ENCODE measurements at regions not wholly inside any gene's neighbourhood (a gene's known extent, or its start where the extent isn't known, plus 50 kb on each side); places are given as distances from the start of the nearest gene placed in this dataset.

DNA sequence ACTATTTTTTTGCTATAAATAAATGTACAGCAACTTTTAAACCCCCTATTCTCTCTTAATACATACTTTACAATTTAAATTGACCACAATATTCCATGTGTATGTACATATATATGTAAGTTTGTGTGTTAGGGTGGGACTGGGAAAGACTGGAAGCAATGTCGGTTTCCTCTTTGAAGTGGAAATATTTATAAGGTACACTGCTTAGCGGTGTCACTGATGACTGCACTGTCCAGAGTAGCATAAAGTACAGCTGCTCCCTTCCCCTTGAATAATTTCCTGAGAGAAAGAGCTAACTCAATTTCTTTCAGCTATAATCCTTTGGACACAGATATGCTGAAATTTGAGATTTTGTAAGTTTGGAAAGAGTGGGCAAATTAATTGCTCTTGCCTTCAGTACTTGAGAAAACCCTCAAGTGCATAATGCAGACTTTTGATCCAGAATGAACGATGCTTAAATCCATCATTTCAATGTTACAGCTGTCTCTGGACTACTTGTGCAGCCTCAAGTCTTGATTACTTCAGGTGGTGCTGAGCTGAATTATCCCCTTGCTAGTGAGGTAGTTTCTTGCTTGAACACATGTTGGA lies 267.0 kb upstream of the CFAP20DC start:
- H3K9me3 ChIP-seq (ENCODE audit: low read depth) = no peaks in the 10 kb centered on the region
- H2AFZ ChIP-seq = no peak overlapping the region
- H3K27ac ChIP-seq = no peak overlapping the region
- no peaks in the 10 kb centered on the region for H3K4me1 ChIP-seq (ENCODE audit: insufficient read depth)
- H3K79me2 ChIP-seq = no peaks in the 10 kb centered on the region
- H3K4me2 ChIP-seq = no peak overlapping the region
- TF ChIP-seq, protein P1, sequence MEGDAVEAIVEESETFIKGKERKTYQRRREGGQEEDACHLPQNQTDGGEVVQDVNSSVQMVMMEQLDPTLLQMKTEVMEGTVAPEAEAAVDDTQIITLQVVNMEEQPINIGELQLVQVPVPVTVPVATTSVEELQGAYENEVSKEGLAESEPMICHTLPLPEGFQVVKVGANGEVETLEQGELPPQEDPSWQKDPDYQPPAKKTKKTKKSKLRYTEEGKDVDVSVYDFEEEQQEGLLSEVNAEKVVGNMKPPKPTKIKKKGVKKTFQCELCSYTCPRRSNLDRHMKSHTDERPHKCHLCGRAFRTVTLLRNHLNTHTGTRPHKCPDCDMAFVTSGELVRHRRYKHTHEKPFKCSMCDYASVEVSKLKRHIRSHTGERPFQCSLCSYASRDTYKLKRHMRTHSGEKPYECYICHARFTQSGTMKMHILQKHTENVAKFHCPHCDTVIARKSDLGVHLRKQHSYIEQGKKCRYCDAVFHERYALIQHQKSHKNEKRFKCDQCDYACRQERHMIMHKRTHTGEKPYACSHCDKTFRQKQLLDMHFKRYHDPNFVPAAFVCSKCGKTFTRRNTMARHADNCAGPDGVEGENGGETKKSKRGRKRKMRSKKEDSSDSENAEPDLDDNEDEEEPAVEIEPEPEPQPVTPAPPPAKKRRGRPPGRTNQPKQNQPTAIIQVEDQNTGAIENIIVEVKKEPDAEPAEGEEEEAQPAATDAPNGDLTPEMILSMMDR (IDR thresholded peaks at IDR 0.05; ENCODE audit: poor library complexity) = no peak
- TF ChIP-seq EZH2phosphoT487 (IDR thresholded peaks at IDR 0.05; ENCODE audit: low read depth, severe bottlenecking, unreplicated experiment) (no peak), EZH2 (IDR thresholded peaks at IDR 0.05; ENCODE audit: borderline replicate concordance) (no peak)
- WGBS (ENCODE audit: low lambda C conversion rate, missing lambda C conversion rate) = 58% methylated on average over 3 of the region's 3 CpGs
- no peaks in the 10 kb centered on the region for H4K20me1 ChIP-seq (ENCODE audit: insufficient read depth, poor library complexity, severe bottlenecking)
- H3K9me2 ChIP-seq (replicated peaks; ENCODE audit: insufficient read depth) = no peaks in the 10 kb centered on the region
- no peaks in the 10 kb centered on the region for H3K27me3 ChIP-seq
- H3K36me3 ChIP-seq (replicated peaks; ENCODE audit: insufficient read depth, low read depth) = no peaks in the 10 kb centered on the region
- DNase-seq (ENCODE audit: low spot score) = no peak
- no peak overlapping the region for H3K4me3 ChIP-seq

- no peak overlapping the region for H3K4me3 ChIP-seq
- no peak overlapping the region for H3K4me2 ChIP-seq
- no peaks in the 10 kb centered on the region for H3K9me3 ChIP-seq (ENCODE audit: low read depth)
- H2AFZ ChIP-seq = no peak overlapping the region
- H3K4me1 ChIP-seq (ENCODE audit: insufficient read depth) = no peaks in the 10 kb centered on the region
- no peaks in the 10 kb centered on the region for H3K79me2 ChIP-seq
- peak; percentile 60 for DNase-seq (ENCODE audit: low spot score)
- H3K27me3 ChIP-seq = no peaks in the 10 kb centered on the region
- no peak overlapping the region for H3K27ac ChIP-seq
- no peak for TF ChIP-seq EZH2 (IDR thresholded peaks at IDR 0.05; ENCODE audit: borderline replicate concordance)
- TF ChIP-seq, protein P1 (IDR thresholded peaks at IDR 0.05; ENCODE audit: poor library complexity) = peak; percentile 47
- 81% methylated on average over 2 of the region's 2 CpGs for WGBS (ENCODE audit: low lambda C conversion rate, missing lambda C conversion rate)
- no peaks in the 10 kb centered on the region for H4K20me1 ChIP-seq (ENCODE audit: insufficient read depth, poor library complexity, severe bottlenecking)
- no peaks in the 10 kb centered on the region for H3K36me3 ChIP-seq (replicated peaks; ENCODE audit: insufficient read depth, low read depth)
- no peaks in the 10 kb centered on the region for H3K9me2 ChIP-seq (replicated peaks; ENCODE audit: insufficient read depth)
Measured at GRCh38 chr3:59313365-59313764, 263.5 kb upstream of the CFAP20DC start.

GRCh38 chr3:59311231-59311630 lies 261.4 kb upstream of the CFAP20DC start:
- 57% methylated on average over 3 of the region's 3 CpGs for WGBS (ENCODE audit: low lambda C conversion rate, missing lambda C conversion rate)
- H3K4me2 ChIP-seq = peak overlapping the region; percentile 9
- no peaks in the 10 kb centered on the region for H4K20me1 ChIP-seq (ENCODE audit: insufficient read depth, poor library complexity, severe bottlenecking)
- no peaks in the 10 kb centered on the region for H3K79me2 ChIP-seq
- DNase-seq (ENCODE audit: low spot score) = no peak
- H3K9me2 ChIP-seq (replicated peaks; ENCODE audit: insufficient read depth) = no peaks in the 10 kb centered on the region
- H3K4me1 ChIP-seq (ENCODE audit: insufficient read depth) = no peaks in the 10 kb centered on the region
- H3K27ac ChIP-seq = no peak overlapping the region
- H3K4me3 ChIP-seq = no peak overlapping the region
- H3K36me3 ChIP-seq (replicated peaks; ENCODE audit: insufficient read depth, low read depth) = no peaks in the 10 kb centered on the region
- no peak overlapping the region for H2AFZ ChIP-seq
- no peaks in the 10 kb centered on the region for H3K9me3 ChIP-seq (ENCODE audit: low read depth)
- TF ChIP-seq, protein P1 (IDR thresholded peaks at IDR 0.05; ENCODE audit: poor library complexity) = no peak
- TF ChIP-seq EZH2phosphoT487 (IDR thresholded peaks at IDR 0.05; ENCODE audit: low read depth, severe bottlenecking, unreplicated experiment) (no peak), EZH2 (IDR thresholded peaks at IDR 0.05; ENCODE audit: borderline replicate concordance) (no peak)
- H3K27me3 ChIP-seq = no peaks in the 10 kb centered on the region

- WGBS (ENCODE audit: low lambda C conversion rate, missing lambda C conversion rate) = 93% methylated on average over 2 of the region's 2 CpGs
- H2AFZ ChIP-seq = no peak overlapping the region
- no peaks in the 10 kb centered on the region for H3K4me1 ChIP-seq (ENCODE audit: insufficient read depth)
- H4K20me1 ChIP-seq (ENCODE audit: insufficient read depth, poor library complexity, severe bottlenecking) = no peaks in the 10 kb centered on the region
- no peaks in the 10 kb centered on the region for H3K27me3 ChIP-seq
- no peaks in the 10 kb centered on the region for H3K36me3 ChIP-seq (replicated peaks; ENCODE audit: insufficient read depth, low read depth)
- no peak overlapping the region for H3K4me2 ChIP-seq
- TF ChIP-seq, protein P1 (IDR thresholded peaks at IDR 0.05; ENCODE audit: poor library complexity) = no peak
- no peak for TF ChIP-seq EZH2 (IDR thresholded peaks at IDR 0.05; ENCODE audit: borderline replicate concordance)
- no peak for TF ChIP-seq EZH2phosphoT487 (IDR thresholded peaks at IDR 0.05; ENCODE audit: low read depth, severe bottlenecking, unreplicated experiment)
- DNase-seq (ENCODE audit: low spot score) = no peak
- no peak overlapping the region for H3K27ac ChIP-seq
- H3K79me2 ChIP-seq = no peaks in the 10 kb centered on the region
- no peaks in the 10 kb centered on the region for H3K9me2 ChIP-seq (replicated peaks; ENCODE audit: insufficient read depth)
- H3K4me3 ChIP-seq = no peak overlapping the region
- H3K9me3 ChIP-seq (ENCODE audit: low read depth) = no peaks in the 10 kb centered on the region
Measured at GRCh38 chr3:59310736-59311135, 260.9 kb upstream of the CFAP20DC start.

Data from hepatocyte (in vitro differentiated cells).